Fibroblast of the aortic adventitia (primary cell): ENCODE measurements at regions not wholly inside any gene's neighbourhood (a gene's known extent, or its start where the extent isn't known, plus 50 kb on each side); places are given as distances from the start of the nearest gene placed in this dataset.
"Not testable (repeated sequence)": the region's sequence is repeated elsewhere in the genome, so short reads cannot be mapped to it uniquely, and the experiment has no call there.

Source experiments
- DNase-seq: peaks from one replicate; pipeline ENCODE4 v3.0.0-alpha.2; 2010; ENCODE audit warnings: low read depth
- H3K4me3 ChIP-seq: 2 replicates; pipeline ENCODE4 v1.5.1; 2011; ENCODE audit warnings: low read depth, mild to moderate bottlenecking, control low read depth, low read length, moderate library complexity
- TF ChIP-seq, protein P1 (sequence below): IDR thresholded peaks from 2 replicates; pipeline ENCODE4 v1.5.1; 2011; ENCODE audit warnings: mild to moderate bottlenecking, low read length, control low read depth, inconsistent platforms; ENCODE audit not compliant: insufficient read depth

- TF ChIP-seq, protein P1, sequence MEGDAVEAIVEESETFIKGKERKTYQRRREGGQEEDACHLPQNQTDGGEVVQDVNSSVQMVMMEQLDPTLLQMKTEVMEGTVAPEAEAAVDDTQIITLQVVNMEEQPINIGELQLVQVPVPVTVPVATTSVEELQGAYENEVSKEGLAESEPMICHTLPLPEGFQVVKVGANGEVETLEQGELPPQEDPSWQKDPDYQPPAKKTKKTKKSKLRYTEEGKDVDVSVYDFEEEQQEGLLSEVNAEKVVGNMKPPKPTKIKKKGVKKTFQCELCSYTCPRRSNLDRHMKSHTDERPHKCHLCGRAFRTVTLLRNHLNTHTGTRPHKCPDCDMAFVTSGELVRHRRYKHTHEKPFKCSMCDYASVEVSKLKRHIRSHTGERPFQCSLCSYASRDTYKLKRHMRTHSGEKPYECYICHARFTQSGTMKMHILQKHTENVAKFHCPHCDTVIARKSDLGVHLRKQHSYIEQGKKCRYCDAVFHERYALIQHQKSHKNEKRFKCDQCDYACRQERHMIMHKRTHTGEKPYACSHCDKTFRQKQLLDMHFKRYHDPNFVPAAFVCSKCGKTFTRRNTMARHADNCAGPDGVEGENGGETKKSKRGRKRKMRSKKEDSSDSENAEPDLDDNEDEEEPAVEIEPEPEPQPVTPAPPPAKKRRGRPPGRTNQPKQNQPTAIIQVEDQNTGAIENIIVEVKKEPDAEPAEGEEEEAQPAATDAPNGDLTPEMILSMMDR, result no peak
- H3K4me3 ChIP-seq, result no peak overlapping the region
Observed at GRCh38 chr5:92942762-92943161, 638.3 kb downstream of the NR2F1-AS1 start.

DNA sequence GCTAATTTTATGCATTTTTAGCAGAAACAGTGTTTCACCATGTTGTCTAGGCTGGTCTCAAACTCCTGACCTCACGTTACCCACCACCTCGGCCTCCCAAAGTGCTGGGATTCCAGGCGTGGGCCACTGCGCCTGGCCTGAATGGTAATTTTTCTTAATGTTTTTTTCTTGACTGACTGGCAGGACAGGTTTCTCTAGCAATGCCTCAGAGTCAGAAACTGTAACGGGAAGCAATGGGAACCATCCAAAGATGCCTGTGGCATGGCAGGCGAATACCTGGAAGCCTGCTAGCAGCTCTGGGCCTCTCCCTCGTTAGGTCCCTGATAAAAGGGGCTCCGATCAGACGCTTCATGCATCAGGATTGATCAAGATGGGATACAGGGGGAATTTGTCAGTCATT, 639.2 kb downstream of the NR2F1-AS1 start:
- no peak for DNase-seq
- TF ChIP-seq, protein P1, result no peak
- H3K4me3 ChIP-seq, result no peak overlapping the region

More at GRCh38 chr5:92942762-92943161, 638.3 kb downstream of the NR2F1-AS1 start:
- no peak for DNase-seq

- H3K4me3 ChIP-seq, result no peak overlapping the region
- no peak for DNase-seq
- TF ChIP-seq, protein P1, result no peak
Observed at GRCh38 chr5:92939428-92939827, 641.6 kb downstream of the NR2F1-AS1 start.

DNA sequence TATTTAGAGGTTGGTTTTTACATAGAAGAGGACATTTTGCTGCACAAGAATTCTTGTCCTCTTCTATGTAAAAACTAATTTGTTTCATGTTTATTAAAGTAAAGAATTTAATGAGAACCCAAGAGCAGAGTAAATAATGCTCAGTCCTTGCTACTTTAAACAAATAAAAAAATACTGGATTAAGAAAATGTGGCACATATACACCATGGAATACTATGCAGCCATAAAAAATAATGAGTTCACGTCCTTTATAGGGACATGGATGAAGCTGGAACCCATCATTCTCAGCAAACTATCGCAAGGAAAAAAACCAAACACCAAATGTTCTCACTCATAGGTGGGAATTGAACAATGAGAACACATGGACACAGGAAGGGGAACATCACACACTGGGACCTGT, 643.6 kb downstream of the NR2F1-AS1 start:
- DNase-seq, H3K4me3 ChIP-seq: not testable (repeated sequence)

- TF ChIP-seq, protein P1, result no peak
- H3K4me3 ChIP-seq, result no peak overlapping the region
- no peak for DNase-seq
Observed at GRCh38 chr5:92930057-92930456, 651.0 kb downstream of the NR2F1-AS1 start.

GRCh38 chr5:92927291-92927778, 653.7 kb downstream of the NR2F1-AS1 start:
- TF ChIP-seq, protein P1, result no peak
- DNase-seq, result no peak
- H3K4me3 ChIP-seq, result no peak overlapping the region

DNA sequence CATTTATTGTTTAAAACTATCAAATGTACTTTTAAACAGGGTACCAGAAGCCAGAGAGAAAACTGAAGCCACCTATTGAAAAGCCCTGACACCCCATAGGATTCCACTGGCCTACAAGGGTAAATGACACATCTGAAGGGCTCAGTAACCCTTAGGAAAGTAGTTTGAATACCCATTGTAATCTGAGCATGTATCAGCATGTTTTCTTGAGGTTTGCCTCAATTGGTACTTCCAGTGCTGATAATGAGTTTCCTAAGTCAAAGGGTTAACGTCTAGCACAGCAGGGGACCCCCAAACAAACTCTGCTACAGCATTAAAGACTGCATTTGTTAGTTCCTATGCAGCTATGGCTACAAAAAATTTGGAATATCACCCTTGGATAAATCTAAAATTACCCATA, 657.1 kb downstream of the NR2F1-AS1 start:
- TF ChIP-seq, protein P1, result no peak
- no peak for DNase-seq
- no peak overlapping the region for H3K4me3 ChIP-seq
